ENCODE measurements at regions not wholly inside any gene's neighbourhood (a gene's known extent, or its start where the extent isn't known, plus 50 kb on each side); places are given as distances from the start of the nearest gene placed in this dataset.
"Not testable (repeated sequence)": the region's sequence is repeated elsewhere in the genome, so short reads cannot be mapped to it uniquely, and the experiment has no call there.

DNA sequence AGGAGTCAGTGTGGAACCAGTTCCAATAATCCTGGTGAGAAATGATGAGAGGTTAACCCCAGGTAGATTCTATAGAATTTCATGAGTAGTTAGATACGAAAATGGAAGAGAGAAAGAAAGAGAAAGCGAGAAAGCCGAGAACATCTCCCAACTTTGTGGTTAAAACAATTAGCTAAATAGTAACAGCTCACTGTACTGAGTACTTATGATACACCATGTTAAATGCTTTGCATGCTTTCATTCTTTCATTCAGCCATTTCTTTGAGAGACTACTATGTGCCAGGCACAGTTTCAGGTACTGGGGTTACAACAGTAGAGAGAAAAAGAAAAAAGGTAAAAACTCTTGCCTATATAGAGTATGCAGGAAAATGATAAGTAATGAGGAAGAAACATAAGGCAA lies 109.7 kb upstream of the SYT6 start:
- no peak for DNase-seq (ENCODE audit: low spot score)

DNA sequence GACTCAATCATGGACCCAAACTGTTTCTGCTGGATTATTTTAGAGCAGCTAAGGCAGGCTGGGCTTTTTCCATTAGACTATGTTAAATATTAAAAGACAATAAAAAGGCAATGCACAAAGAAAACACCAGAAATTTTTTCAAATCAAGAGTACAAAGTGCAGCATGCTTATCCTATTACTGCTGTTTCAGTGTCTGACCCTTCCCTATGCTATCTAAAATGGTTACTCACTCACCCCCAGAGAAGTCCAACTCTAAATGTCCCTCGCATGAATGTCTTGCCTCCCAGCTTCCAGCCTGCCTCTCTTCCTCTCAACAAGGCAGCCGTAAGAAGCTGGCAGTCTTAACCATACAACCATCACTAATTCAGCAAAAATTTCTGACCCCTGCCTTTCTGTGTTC lies 108.7 kb upstream of the SYT6 start:
- DNase-seq (ENCODE audit: low spot score): no peak

DNA sequence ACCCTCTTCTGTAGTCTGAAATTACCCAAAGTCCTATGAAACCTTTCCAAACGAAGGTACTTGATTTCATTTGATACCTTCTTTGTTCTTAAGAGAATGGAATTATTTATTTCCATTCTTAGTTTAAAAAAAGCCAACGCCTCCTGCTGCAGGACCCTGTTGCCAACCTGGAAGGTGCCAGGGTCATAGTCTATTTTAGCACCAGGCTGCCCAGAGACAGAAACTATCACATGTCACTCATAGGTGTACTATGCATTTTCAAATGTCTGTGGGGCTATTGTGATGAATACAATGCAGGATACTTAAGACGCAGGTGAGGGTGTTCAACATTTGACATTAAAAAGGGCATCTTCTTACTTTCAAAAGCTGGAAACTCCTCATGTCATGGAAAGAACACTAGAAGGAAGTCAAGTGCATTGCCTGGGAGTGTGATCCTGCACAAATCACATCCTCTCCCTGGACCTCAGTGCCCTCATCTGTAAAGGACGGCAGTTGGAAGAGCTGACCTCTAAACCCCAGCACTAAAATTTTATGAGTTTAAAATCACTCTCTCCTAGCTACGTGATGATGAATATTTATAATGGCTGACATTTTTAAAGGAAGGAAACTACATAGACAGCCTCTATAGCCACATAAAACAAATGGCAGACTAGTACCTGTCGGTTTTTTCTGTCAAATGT lies 107.3 kb upstream of the SYT6 start:
- no peak for DNase-seq (ENCODE audit: low spot score)

DNA sequence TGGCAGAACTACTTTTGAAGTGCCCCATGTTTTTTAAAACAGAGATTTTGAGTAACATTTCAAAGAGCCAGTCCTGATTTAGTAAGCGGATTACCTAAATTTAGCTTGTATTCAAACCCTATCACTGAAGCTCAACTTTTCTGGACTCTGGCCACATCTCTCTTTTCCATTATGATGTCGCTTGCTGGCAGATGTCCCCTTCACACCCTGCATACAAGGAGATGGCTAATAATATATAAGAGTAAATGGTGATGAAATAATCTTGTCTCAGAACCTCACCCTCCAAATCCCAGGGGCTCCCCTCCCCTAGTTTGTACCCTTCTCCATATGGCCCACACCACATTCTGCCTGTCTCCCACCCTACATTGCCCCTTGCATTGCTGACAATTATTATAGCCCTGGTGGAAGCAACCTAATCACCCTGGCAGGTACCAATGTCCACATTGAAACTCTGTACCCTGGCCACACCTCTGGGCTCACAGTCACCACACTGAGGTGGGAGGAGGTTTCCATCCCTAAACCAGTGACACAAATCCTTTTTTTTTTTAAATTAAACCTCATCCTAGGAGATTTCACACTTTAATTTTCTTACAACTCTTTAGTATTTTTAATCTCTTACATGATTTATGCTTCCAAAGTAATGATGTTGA lies 106.0 kb upstream of the SYT6 start:
- no peak for DNase-seq (ENCODE audit: low spot score)

DNA sequence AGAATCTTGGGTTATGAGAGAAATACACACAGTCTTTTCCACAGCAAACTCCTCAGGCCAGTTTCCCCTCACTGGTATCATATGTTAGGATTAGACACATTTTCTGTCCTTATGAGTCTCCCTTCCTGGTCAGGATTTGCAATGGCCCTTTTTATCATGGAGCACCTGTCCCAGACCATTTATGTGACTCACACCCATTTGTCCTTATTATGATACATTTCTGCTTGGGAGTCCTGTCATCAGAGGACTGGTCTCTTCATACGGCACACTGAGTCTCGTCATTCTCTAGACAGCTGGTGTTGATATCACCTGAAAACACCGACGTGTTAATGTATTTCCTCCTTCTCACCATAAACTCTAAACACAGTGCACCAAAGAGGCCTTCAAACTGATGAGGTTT lies 105.0 kb upstream of the SYT6 start:
- no peak for DNase-seq (ENCODE audit: low spot score)

DNA sequence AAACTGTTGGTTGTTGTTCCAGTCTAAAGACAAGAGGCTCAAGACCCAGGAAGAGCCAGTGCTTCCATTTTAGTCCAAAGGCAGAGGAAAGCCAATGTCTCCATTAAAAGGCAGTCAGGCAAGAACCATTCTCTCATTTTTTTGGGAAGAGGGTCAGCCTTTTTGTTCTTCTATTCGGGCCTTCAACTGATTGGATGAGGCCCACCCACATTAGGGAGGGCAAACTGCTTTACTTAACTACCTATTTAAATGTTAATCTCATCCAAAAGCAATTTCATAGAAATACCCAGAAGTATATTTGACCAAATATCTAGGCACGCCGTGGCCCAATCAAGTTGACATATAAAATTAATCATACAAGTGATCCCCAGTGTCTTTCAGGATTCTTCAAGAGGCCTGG lies 104.4 kb upstream of the SYT6 start:
- DNase-seq (ENCODE audit: low spot score): no peak

DNA sequence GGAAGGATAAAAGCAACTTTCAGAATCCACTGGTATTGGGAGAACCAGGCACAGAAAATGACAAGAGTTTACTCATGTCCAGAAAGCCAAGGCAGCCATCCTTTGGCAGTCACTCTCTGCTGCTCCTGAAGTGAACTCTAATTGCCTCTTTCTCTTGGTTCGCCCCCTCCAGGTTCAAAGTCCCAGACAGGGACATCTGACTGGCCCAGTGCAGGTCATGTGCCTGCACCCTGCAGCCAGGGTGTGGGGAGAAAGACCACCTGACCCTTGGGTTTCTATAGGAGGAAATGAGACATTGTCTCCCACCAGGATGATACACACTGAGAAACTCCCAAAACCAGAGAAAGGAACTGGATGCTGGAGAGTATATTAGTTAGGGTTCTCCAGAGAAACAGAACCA lies 103.9 kb upstream of the SYT6 start:
- DNase-seq (ENCODE audit: low spot score): no peak

DNA sequence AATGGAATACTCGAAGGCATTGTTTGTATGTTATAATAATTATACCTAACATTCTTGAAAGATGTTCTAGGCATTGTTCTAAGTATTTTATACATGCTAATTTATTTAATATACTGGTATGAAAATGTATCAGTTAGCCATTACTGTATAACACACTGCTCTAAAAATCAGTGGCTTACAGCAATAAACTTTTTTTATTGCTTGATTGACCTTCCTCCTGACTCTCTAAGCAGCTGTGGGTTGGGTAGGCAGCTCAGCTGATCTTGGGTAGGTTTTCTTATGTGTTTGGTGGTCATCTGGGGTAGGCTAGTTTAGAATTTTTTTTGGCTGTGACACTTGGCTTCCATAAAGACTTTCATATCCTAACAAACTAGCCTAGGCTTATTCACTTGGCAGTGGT lies 100.2 kb upstream of the SYT6 start:
- no peak for DNase-seq (ENCODE audit: low spot score)

DNA sequence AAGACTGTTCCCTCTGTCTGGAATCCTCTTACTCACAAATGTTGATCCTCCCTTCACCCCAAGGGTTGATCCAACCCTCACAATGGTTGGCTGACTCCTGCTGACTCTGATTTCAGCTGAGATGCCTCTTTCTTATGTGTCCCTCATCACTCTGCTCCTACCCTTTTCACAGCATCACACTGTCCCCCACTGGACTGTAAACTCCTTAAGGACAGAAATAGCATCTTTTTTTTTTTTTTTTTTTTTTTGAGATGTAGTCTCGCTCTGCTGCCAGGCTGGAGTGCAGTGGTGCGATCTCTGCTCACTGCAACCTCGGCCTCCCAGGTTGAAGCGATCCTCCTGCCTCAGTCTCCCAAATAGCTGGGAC lies 97.9 kb upstream of the SYT6 start:
- no peak for DNase-seq (ENCODE audit: low spot score)

DNA sequence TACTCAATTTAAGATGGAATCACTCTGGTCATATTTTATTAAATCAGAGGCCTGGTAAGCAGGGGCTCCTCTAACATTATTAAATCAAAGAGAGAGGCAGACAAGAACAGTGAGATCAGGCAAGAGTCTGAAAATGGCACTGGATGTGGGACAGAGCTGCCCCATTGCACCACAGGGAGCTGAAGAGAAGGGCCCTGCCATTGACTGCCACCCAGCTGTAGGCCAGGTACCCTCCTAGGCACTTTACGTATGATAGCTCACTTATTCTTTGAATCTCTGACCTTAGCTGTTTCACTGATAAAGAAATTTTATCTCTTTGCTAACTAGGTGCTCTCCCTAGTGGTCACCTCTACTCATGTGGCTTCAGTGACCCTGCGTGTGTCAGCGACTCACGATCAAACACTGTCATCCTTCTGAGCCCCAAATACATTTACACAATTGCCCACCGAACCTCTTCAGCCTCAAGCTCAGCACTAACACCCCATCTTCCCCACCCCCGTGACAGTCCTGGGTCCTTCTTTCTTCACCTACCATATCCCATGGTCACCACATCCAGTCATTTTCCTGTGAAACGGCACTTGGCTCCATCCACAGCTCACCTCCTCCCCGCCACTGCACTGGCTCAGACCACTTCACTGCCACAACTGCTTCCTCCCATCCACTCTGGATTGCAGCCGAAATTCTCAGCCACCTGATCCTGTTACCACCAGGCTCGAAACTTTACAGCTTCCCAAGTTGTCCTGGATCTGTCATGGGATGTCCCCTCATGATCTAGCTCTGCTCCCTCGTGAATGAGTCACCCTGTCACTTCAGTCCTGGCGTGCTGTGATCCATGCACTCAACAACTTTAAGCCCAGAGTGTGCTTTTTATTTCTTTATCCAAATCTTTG lies 97.3 kb upstream of the SYT6 start:
- no peak for DNase-seq (ENCODE audit: low spot score)

DNA sequence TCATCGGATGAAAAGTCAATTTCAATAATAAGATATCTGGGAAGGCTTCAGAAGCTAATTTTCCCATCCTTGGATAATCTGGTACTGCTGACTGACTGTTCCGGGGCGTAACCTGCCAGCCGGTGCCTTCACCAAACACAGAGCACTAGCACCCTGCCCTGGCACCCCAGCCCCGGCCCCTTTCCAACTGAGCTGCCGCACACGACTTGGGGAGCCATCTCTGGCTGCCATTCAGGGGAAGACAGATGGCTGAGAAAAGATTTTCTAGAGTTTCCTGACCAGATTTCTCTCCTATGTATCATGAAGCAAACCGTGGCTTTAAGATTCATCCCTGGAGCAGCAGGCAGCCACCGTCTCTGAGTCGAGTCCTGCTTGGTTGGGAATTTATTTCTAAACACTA lies 96.0 kb upstream of the SYT6 start:
- DNase-seq (ENCODE audit: low spot score): peak; percentile 44

DNA sequence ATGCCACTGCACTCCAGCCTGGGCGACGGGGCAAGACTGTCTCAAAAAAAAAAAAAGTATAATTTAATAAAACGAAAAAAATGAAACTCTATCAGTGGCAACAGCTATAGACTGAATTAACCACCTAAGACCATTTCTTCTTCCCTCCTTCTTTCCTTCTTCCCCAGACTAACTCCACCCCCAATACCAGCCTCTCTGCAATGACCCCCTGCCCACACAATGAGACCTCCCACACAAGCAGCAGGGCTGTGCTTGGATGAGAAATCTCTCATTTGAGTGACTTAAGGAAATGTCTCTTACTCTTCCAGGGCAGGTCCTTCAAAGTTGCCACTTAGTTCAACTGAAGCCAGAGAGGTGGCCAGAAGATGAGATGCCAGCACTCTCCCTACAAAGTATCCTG lies 94.5 kb upstream of the SYT6 start:
- DNase-seq (ENCODE audit: low spot score): no peak

DNA sequence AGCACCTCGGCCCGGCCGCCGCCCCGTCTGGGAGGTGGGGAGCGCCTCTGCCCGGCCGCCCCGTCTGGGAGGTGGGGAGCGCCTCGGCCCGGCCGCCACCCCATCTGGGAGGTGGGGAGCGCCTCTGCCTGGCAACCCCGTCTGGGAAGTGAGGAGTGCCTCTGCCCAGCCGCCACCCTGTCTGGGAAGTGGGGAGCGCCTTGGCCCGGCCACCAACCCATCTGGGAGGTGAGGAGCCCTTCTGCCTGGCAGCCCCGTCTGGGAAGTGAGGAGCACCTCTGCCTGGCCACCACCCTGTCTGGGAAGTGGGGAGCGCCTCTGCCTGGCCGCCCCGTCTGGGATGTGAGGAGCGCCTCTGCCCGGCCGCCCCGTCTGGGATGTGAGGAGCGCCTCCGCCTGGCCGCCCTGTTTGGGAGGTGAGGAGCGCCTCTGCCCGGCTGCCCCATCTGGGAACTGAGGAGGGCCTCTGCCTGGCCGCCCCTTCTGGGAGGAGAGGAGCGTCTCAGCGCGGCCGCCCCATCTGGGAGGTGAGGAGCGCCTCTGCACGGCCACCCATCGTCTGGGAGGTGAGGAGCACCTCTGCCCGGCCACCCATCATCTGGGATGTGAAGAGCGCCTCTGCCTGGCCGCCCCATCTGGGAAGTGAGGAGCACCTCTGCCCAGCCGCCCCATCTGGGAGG lies 89.0 kb upstream of the SYT6 start:
- not testable (repeated sequence) for DNase-seq (ENCODE audit: low spot score)

DNA sequence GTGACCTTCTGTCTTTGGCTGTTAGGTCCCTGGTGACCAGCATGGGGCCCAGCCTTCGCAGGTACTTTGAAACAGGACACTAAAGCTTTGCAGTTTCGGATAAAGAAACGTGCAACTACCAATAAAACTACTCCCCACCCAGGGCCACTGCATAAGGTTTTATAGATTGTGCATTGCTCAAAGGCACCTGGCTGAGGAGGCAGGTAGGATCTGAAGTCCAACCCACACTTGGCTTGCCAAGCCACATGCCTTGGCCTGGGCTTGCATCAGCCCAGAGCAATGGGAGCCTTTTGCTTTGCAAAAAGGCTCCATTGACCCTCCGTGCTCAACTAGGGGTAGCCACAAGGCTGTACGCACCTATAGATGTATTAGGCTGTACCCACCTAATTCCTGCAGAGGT lies 84.4 kb upstream of the SYT6 start:
- DNase-seq (ENCODE audit: low spot score): no peak

DNA sequence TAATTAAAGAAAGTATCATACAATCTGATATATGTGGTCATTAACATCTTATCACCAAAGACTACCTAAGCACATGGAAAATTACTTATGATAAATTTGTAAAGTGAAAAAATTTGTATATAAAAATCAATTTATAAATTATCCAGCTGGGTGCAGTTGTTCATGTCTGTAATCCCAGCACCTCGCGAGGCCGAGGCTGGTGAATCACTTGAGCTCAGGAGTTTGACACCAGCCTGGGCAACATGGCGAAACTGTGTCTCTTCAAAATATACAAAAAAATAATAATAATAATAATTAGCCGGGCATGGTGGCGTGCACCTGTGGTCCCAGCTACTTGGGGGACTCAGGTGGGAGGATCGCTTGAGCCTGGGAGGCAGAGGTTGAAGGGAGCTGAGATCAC lies 82.8 kb upstream of the SYT6 start:
- no peak for DNase-seq (ENCODE audit: low spot score)

DNA sequence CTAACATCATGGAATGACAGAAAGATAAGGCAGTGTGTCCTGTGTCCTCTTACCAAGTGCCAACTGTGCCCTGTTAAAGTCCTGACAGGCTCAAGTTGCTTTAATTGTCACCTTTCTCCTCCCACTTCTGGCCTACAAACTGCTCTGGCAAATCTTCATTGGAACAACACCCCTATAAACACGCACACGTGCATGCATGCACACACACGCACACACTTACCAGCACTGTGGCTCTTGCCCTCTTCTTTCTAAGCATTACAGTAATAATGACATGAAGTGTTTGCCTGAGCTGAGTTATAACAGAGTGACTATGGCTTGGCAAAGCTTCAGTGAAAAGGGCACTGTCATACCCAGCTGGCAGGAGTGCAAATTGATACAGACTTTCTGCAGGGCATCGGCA lies 82.3 kb upstream of the SYT6 start:
- no peak for DNase-seq (ENCODE audit: low spot score)

DNA sequence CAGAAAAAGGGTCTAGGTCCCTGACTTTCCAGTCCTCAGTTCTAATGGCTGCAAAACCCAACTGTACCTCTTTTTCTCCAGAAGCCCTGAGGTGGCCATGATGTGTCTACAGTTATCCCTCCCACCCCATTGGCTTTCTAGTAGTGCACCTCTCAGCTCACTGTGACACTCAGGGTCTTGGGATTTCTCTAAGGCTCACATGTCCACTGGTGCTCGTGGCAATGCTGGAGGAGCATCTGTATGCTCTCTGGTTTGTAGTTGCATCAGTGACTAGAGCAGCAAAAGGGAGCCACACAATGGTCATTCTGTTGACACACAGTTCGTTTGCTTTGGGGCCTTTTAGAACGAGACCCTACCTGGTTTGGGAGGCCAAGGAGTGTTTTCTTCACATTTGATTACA lies 81.6 kb upstream of the SYT6 start:
- no peak for DNase-seq (ENCODE audit: low spot score)

DNA sequence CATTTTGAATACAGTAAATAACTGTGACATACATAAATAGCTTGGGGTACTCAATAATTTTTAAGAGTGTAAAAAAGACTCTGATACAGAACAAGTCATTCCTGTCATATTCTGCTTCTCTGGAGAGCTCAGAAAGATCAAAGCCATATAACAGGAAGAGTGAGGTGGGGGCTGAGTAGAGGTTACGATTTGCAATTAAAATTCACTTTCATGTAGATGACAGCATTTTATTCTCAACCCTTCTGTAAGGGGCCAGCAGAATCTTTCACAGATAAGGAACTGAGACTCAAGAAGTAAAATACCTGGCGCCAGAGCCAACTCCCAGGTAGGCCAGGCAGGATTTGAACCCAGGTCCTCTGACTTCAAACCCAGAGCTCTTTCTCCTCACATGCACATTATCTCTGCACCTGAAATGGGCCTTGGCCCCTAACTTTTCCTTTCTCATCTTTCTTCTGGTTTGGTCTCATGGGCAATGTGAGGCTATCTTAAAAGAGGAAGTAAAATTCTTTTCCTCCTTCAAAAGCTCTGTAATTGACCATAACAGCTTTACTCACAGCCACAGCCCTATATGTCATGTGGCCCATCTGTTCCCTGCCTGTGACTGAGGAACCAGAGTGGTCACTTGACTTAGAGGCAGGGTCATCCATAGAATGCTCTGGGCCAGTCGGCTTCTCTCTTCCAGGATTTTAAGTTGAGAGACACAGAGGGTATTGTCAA lies 80.9 kb upstream of the SYT6 start:
- no peak for DNase-seq (ENCODE audit: low spot score)

DNA sequence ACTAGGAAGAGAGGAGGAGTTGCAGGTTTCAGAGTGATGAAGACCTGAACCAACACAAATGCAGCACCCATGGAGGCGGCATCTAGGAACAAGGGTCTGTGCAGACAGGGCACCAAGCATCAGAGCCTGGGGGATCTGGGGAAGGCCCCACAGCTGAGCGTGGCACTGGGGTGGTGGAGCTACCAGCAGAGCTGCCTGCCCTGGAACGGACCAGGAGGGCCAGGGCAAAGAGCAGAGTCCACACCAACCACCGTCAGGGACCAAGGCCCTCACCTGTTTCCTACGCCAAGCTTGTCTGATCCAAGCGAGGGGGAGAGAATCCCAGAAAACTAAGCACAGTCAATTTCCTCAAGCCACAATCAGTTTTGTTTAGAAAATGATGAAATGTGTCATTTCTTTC lies 79.0 kb upstream of the SYT6 start:
- no peak for DNase-seq (ENCODE audit: low spot score)

DNA sequence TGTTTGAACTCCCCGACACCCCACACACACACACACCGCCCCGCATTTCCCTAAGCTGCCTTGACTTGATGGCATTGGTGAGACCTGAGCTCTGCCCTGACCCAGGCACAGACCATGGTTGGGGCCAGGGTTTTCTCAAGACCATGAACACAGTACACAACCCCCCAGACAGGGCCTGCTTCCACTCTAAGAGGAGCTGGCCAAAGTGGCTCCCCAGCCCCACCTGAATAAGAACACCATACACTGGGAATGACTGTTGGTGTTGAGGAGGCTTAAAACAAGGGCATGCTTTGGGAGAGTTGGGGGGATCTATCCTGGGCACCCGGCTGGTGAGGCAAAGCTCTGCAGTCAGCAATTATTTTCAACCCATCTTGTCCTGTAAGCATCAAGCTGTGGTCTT lies 77.6 kb upstream of the SYT6 start:
- no peak for DNase-seq (ENCODE audit: low spot score)

DNA sequence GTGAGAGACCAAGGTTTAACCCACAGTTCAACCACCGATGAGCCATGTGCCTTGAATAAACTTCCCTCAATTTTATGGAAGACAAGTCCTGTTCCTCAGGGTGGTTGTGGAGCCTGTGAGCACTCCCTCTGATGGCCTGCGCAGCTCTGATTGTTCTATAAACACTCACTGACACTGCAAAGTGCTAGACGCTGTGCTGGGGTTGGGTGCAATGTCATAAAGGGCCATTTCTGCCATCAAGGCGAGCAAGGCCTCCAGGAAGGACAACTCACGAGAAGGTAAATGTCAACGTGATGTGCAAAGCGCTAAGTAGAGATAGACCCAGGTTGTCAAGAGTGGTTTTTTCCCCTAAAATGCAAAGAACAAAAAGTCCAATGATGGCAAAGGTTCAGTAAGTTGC lies 75.7 kb upstream of the SYT6 start:
- DNase-seq (ENCODE audit: low spot score): no peak

DNA sequence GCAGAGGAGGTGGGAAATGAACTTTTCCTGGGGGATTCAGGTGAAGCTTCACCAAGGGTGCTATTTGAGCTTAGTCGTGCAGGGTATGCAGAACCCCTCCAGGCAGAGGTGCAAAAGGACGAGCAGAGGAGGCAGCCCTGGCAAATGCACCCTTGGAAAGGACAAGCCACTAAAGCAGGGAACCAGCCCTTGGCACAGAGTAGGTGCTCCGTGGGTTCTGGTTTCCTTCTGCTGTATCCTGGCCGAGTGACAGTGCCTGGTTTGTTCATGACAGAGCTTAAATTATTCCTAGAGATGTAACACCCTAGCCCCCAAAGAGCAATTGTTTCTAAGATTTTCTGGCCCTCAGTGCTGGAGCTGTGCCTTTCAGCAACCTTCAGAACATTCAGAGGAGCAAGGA lies 73.4 kb upstream of the SYT6 start:
- DNase-seq (ENCODE audit: low spot score): no peak
